NCI-H748 (cell line): ENCODE measurements at regions not wholly inside any gene's neighbourhood (a gene's known extent, or its start where the extent isn't known, plus 50 kb on each side); places are given as distances from the start of the nearest gene placed in this dataset.
"Not testable (repeated sequence)": the region's sequence is repeated elsewhere in the genome, so short reads cannot be mapped to it uniquely, and the experiment has no call there.

ENCODE experiments used
- DNase-seq: peaks from one replicate; lab custom pipeline; 2025; ENCODE audit not compliant: unreplicated experiment; lab: John Stamatoyannopoulos, UW

- no peak for DNase-seq
These were observed 108.3 kb upstream of the PHACTR1 start for GRCh38 chr6:12608016-12608860.

- DNase-seq, result no peak
These were observed 107.7 kb upstream of the PHACTR1 start for GRCh38 chr6:12608874-12609273.

- no peak for DNase-seq
These were observed 106.8 kb upstream of the PHACTR1 start for GRCh38 chr6:12609751-12610150.

GRCh38 chr6:12610862-12611261 is 105.7 kb upstream of the PHACTR1 start:
- no peak for DNase-seq

GRCh38 chr6:12613811-12614210 is 102.8 kb upstream of the PHACTR1 start:
- DNase-seq, result no peak

GRCh38 chr6:12614456-12614855 is 102.1 kb upstream of the PHACTR1 start:
- DNase-seq, result no peak

- DNase-seq, result no peak
These were observed 98.3 kb upstream of the PHACTR1 start for GRCh38 chr6:12618296-12618695.

GRCh38 chr6:12621754-12622153 is 94.8 kb upstream of the PHACTR1 start:
- no peak for DNase-seq

GRCh38 chr6:12622566-12622965 is 94.0 kb upstream of the PHACTR1 start:
- DNase-seq, result no peak

- DNase-seq, result no peak
These were observed 92.3 kb upstream of the PHACTR1 start for GRCh38 chr6:12624142-12624837.

GRCh38 chr6:12627053-12627452 is 89.5 kb upstream of the PHACTR1 start:
- no peak for DNase-seq

- DNase-seq, result no peak
These were observed 88.2 kb upstream of the PHACTR1 start for GRCh38 chr6:12628327-12628726.

- not testable (repeated sequence) for DNase-seq
These were observed 82.8 kb upstream of the PHACTR1 start for GRCh38 chr6:12633746-12634145.

GRCh38 chr6:12635375-12635774 is 81.2 kb upstream of the PHACTR1 start:
- DNase-seq, result no peak

- DNase-seq, result no peak
These were observed 80.8 kb upstream of the PHACTR1 start for GRCh38 chr6:12635813-12636212.

GRCh38 chr6:12636336-12636735 is 80.2 kb upstream of the PHACTR1 start:
- no peak for DNase-seq

GRCh38 chr6:12637960-12638641 is 78.5 kb upstream of the PHACTR1 start:
- peak; percentile 44 for DNase-seq

- no peak for DNase-seq
These were observed 76.1 kb upstream of the PHACTR1 start for GRCh38 chr6:12640438-12640837.

GRCh38 chr6:12641785-12642184 is 74.8 kb upstream of the PHACTR1 start:
- not testable (repeated sequence) for DNase-seq

GRCh38 chr6:12645941-12646340 is 70.6 kb upstream of the PHACTR1 start:
- no peak for DNase-seq

GRCh38 chr6:12648171-12648570 is 68.4 kb upstream of the PHACTR1 start:
- DNase-seq, result no peak

- no peak for DNase-seq
These were observed 67.2 kb upstream of the PHACTR1 start for GRCh38 chr6:12649325-12649724.
